GM19395 (cell line): ENCODE measurements at regions not wholly inside any gene's neighbourhood (a gene's known extent, or its start where the extent isn't known, plus 50 kb on each side); places are given as distances from the start of the nearest gene placed in this dataset.

Source experiments
- ATAC-seq: cut with Tn5 transposase; IDR thresholded peaks from one replicate; pipeline ENCODE4 v1.9.1; 2021; ENCODE audit warnings: mild to moderate bottlenecking, moderate library complexity; ENCODE audit not compliant: unreplicated experiment

DNA sequence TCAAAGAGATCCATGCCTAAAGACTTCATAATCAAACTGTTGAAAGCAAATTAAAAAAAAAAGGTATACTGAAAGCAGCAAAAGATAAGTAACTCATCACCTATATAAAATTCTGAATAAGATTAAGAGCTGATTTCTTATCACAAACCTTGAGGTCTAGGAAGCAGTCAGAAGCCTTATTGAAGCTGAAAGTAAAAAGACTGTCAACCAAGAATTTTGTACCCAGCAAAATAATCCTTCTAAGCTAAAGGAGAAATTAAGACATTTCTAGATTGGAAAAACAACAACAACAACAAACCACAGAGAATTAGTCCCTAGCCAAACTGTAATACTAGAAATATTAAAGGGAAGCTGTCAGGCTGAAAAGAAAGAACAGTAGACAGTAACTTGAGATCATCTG is 622.9 kb downstream of the PCDH7 start:
- ATAC-seq, result no peak

DNA sequence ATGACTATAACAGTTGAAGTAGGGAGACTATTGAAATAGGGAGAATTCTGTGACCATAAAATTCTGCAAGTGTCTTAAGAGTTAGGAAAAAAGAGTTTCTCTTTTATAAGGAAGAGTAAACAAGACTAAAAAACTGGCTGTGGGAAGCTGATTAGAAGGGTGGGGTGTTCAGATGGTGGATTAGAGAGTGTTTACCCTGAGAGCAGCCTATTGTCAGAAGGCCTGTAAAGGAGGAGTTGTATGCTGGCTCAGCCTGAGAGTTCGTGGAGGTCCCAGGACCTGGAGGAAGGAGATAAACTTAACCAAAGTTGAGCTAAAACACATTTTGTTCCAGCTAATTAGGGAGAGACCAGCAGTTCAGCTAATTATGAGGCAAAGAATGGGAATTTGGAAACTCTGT is 629.7 kb downstream of the PCDH7 start:
- ATAC-seq, result no peak

DNA sequence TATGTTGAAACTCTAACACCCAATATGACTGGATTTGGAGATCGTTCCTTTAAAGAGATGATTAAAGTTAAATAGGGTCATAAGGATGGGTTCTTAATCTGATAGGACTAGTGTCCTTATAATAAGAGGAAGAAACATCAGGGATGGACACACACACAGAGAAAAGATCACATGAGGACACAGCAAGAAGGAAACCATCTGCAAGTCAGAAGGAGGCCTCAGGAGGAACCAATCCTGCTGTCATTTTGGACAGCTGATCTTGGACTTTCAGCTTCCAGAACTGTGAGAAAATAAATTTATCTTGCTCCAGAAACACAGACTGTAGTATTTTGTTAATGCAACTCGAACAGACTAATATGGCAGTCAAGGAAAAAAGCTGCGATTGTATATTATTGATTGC is 631.5 kb downstream of the PCDH7 start:
- ATAC-seq, result no peak

DNA sequence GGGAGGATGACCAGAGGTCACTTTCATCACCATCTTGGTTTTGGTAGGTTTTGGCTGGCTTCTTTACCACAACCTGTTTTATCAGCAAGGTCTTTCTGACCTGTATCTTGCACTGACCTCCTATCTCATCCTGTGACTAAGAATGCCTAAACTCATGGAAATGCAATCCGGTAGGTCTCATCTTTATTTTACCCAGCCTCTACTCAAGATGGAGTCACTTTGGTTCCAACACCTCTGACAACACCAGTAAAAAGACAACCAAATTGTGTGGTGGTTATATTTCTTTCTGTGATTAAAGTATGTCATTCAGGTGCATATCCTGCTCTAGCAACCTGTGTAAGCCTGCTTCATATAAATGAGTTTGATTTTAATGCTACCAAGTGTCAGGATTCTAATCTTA is 636.7 kb downstream of the PCDH7 start:
- no peak for ATAC-seq

DNA sequence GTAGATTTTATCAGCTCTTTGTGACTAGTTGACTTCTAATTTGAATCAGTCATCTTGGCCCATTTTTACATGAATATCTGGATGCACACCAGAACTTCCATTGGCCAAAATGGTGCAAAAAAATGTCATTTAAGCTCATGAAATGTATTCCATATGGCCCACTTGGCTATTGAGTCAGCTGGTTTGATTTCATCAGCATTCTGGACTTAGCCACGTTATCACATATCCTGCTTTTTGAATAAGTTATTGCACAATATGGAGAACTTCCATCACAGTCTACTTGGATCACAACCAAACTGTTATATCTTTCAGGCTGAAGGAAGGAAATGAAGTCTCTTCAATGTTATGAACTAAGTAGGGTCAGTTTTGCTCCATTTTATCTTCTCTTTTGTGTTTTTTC is 640.6 kb downstream of the PCDH7 start:
- ATAC-seq, result no peak

DNA sequence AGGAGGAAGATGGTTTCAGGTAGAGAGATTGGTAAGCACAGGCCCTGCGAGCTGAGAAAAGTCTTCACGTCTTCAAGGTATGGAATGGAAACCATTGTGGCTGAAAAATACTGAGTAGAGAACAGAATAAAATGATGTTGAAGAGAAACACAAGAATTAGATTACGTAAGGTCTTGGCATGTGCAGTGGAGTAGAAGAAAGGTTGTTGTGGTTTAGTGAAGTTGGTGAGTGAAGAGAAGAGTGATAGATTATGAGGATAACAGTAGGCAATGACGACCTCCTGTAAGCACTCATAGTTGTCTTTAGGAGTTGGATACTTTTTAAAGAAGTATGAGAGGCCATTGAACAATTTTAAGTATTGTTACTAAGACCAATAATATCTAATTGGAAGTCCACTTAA is 642.6 kb downstream of the PCDH7 start:
- no peak for ATAC-seq

DNA sequence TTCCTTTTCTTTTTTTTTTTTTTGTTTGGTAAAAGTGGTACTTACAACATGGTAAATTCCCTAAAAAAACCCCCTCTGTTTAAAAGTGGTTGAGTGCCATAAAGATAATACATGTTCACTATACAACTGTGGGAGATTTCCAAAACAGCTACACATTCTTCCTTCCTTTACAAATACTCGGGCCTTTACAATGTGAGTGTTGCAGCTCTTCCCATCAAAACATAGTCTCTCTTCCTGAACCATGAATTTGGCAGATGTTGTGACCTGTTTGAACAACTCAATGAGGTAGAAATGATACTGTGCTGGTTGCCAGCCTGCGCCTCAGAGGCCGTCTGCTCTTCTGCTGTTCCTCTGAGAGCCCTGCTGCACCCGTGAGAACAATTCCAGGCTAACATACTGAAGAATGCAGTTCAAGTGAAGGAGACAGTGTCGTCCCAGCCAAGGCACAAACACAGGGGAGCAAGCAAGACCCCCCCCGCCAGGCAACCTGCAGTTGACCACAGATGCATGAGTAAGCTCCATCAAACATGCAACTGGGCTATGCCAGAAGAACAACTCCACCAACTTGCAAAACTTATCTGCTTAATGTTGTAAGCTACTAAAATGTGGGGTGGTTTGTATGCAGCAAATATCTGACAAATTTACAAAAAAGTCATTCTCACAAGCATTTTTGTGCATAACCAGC is 645.0 kb downstream of the PCDH7 start:
- ATAC-seq, result no peak

DNA sequence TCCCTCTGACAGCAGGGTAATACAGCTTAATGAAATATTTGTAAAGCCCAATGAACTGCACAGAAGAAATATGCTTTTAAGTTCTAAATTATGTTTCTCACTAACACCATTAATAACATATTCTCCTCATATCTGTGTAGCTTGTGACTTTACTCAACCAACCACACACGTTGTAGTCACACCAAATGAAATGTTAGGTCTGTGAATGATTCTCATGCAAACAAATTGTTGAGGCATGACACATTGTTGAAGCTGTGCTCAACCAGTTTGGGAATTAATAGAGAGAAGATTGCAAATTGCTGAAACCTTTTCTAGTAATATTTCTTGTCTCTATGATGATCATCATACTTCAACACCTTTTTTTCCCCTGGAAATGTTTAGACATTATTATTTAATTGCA is 645.9 kb downstream of the PCDH7 start:
- ATAC-seq, result no peak

DNA sequence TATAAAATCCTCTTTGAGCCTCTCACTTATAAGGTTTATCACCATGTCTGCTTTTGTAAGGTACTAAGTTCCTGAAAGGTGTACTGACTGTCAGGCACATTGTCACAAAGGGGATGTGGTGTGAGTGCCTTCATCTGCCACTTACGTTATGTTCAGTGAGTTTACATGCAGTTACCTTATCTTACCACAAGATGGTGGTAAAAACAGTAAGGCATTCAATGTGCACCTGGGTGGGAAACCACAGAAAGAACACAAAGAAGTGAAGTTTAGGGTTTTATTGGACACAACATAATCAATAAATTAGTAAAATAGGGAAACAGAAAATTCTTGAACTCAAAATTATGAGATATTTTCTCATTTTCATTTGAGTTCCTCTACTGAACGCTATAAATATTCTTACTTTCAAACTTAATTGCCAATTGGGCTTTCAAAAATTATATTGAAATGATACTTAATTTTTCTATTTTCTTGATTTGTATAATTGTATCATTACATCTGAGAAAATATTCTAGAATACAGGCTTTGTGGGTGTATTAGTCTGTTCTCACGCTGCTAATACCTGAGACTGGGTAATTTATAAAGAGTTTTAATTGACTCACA is 650.8 kb downstream of the PCDH7 start:
- peak; percentile 99 for ATAC-seq

DNA sequence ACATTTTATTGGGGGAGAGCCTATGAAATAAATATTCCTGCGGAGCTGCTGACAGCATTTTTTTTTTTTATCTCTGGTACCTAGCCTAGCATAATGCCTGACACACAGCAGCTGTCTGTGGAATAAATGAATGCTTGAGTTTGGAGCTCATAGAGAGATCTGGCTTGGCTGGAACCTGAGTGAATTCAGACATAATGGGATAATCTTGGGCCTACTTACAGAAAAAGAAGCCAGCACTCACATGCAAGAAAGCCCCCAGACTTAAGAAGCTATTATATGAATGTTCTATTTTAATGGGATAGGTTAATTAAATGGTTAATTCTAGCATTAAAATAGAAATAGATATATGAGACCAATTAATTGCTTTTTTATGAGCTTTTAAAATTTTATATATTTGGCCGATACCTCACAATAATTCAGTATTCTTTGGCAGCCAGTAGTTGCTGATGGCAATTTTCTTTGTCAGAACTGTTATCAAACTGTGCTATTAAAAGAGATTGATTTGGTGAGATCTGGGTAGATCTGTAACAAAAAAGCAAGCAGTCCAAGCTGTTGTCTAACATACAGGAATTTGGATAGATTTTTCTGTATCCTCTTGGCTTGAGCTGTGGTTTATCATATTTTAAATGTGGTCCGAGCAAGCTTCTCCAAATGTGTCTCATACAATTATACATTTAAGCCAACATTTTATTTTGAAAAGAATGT is 654.2 kb downstream of the PCDH7 start:
- ATAC-seq, result no peak

DNA sequence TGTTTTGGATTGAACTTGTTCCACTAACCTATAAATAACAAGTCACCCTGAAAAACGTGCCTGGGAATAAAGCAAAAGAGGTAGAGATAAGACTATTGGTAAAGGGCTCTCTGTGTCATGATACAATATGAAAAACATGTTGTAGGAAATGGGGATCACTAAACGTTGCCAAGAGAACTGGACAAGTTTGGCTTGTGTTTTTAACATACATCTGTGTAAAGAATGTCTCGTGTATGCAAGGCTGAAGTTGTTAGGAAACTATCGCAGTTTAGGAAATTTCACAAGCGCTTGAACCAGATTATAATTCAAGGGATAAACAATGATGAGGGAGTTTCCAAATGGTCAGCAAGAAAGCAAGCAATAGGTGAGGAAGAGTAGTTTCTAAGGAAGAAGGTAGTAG is 655.8 kb downstream of the PCDH7 start:
- ATAC-seq, result no peak

DNA sequence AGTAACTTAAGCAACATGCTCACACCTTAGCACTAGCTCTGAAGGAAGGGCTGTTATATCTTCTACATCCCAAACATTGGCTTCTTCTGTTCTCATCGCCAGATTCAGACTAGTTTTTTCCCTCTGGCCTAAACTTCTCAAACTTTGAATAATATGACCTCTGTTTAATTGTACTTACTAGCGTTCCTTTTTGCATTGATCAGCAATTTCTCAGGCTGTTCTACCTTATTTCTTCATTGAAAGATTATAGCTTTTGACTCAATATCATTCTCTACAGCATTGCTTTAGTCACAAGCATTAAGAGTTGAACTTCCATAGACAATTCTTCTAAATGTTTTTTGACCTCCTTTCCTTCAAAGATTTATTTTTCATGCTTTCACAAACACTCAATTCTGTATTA is 659.2 kb downstream of the PCDH7 start:
- no peak for ATAC-seq

DNA sequence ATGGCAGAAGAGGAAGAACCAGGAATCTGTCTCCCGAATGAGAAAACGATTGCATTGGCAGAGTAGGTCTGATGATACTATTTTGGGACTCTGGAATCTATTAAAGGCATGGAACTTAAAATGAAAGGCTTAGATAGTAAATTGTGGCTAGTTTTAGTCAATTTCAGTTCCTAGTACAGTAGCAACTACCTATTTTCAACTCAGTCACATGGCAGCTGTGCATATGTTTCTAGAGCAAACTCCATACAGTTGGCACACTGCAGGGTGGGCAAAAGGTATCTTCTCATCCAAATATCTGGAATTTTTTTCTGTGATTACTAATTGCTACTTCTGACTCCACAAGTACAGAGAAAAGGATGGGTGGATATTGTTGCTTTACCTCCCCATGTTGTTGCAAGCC is 663.6 kb downstream of the PCDH7 start:
- no peak for ATAC-seq

DNA sequence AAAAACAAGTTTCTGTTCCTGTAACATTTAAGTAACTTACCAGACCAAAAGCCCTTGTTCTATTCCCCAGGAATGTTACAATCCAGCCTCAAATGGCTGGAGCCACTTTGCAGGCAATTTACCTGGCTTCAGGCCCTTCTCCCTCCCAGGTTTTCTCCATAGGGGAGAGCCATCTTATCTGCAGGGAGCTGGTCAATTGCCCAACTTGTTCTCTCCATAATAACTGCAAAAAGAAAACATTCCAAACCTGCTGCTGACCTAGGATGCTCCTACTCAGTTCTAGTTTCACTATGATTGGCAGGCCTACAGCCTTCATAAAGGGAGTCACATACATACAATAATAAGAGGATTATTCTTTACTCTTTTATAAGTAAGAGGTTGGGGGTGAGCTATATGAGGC is 670.7 kb downstream of the PCDH7 start:
- no peak for ATAC-seq

DNA sequence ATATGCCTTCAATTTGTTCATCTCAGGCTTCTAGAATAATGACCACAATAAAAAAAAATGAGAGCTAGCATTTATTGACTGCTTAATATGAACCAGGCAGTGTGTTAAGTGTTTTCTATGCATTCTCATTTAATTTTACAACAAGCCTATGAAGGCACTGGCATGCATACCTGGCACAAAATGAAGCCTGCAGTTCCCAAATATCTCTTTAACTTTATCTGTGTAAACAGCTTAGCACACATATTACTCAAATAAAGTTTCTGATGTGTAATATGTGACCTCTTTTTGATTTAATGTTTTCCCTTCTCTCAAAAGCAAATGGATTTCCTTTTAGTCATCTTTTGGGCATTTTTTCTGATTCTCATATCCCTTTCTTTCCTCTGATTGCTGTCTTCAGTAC is 671.8 kb downstream of the PCDH7 start:
- ATAC-seq, result no peak

DNA sequence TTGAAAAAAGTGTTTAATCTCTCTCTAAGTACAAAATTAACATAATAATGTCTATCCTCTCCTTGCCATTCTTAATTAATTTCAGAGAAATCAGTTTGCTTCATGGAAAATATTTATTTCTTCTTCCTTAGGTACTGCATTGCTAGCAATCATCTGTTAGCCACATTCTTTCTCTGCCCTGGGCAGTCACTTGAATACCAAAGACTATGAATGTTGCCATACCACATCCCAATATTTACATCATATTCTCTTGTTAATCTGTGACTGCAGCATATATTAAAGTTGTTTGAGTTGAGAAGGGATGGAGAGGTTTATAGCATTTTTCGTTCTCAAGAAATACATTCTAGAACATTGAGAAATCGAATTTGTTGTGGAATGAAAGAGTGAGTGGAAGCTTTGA is 672.8 kb downstream of the PCDH7 start:
- no peak for ATAC-seq

DNA sequence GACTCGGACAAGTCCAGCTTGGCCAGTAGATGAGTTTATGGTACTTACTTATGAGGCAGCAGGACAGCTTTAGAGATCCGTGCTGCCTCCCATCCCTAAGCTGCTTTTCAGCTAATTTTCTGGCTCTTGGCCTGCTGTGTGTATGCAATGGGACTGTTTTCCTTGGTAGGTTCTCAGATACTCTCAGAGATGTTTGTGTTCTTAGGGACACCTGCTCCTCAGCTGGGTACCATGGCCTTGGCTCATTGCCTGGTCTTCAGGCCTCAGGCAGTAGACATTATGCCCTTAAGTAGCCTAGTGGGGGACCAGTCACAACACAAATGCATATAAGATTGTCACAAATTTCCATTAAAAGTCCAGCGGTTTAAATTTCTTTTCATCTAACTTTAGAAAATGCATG is 688.0 kb downstream of the PCDH7 start:
- no peak for ATAC-seq

DNA sequence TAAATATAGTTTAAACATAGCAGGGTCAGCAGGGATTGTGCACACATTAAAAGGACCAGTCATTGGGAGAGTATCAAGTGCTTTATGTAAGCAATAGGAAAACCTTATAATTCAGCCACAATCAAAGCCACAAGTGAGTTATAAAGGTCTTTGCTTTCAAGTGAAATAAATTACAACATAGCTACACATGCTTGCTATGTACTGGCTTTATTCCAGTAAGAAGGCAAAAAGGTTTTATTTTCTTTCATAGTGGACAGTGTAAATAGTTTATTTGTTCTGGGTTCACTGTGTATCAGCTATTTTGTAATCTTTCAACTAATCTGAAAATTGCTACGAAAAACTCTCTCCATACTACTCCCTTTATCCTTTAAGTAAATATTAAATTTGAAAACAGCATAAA is 691.4 kb downstream of the PCDH7 start:
- no peak for ATAC-seq

DNA sequence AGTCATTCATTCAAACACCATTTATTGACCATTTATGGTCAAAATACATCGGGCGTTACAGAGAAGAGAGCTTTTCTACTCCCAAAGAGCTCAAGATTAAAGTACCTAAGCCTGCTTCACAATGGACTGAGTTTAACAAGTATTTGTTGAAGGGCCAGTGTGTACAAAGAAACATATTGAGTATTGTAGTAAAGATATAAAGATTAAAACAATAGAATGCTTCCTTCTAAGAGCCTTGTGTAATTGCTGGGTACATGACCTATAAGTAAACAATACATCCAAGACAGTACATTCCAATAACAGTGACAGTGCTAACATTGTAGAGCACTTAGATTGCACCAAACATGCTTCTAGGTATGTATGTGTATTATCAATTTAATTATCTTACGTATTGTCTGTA is 695.5 kb downstream of the PCDH7 start:
- no peak for ATAC-seq

DNA sequence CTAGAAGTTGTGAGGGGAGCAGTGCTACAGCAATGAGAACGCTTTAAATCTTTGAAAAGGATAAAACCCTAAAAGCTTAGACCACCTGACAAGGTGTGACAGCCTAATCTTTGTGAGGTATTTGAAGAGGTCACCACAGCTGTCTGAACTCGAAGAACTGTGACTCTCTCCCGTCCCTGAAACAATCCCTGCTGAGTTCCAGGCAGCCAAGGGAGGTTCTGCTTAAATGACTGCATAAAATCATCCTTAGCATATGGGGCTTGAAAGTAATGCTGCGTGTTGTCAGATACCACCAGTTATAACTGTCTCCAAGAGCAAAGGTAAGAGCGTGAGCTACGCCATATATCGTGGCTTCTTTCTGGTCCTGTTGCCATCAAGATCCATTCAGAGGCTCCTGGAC is 696.3 kb downstream of the PCDH7 start:
- no peak for ATAC-seq

DNA sequence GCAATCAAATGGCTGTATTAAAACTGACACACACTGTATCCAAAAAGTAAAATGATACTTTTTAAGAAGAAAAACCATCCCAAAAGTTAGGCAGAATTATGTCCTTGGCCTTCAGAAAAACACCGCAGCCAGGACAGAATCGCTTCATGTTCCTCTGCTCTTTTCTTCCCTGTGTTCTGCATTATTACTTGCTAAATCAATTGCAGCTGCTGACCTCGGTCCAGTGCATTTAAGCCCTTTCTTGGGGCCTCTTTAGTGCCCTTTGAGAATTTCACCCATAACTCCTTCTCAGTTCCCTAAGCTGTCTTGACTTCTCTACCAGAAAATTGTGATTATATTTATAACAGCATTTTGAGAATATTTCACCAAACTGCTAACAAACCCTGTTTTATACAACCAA is 696.9 kb downstream of the PCDH7 start:
- ATAC-seq, result no peak

DNA sequence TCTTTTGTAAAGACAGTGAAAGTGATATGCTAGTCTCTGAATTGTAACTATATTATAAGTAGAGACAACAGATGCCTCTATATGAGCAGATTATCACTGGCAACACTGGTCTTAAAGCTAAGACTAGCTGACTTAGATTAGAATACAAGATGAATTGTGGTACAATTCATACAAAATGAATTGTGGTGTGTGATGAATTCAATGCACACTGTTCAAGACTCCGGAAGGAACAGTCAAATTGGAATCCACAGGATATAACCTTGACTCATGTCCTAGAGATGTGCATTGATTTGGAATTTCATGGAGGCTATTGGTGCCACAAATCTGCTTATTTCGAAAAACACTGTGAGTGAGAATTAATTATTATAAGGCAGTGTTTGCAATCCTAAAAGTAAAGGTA is 701.8 kb downstream of the PCDH7 start:
- ATAC-seq, result no peak

DNA sequence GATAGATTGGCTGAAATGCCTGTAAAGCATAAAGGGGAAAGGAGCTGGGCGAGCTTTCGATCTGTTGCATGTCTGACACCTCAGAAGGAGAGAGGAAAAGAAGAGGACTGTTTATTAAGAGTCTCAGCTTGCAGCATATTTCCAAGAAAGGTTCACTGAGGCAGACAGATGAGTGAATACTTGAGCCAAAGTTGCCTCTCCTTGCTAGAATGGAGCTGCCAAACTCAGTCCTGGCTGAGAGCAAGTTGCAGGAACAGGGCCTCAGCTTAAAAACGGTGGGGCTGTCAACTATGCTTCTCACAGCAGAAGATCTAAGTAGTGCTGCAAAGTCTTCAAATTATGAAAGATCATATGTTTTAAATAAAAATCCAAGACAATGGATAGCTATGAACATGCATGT is 707.5 kb downstream of the PCDH7 start:
- ATAC-seq, result no peak
